Lower leg skin (tissue), 4 donors: ENCODE measurements at regions not wholly inside any gene's neighbourhood (a gene's known extent, or its start where the extent isn't known, plus 50 kb on each side); places are given as distances from the start of the nearest gene placed in this dataset.

Source experiments
- DNase-seq, 2 donors: peaks; one replicate each; pipeline ENCODE4 v3.0.0-alpha.2; 2019; ENCODE audit warnings: low spot score in 2 of 2
- H3K4me3 ChIP-seq: fragments of 200-600 bp; sonication (generic); 2 replicates; pipeline ENCODE4 v1.5.1; 2017; ENCODE audit warnings: mild to moderate bottlenecking, low read depth; ENCODE audit not compliant: poor library complexity, severe bottlenecking
- POLR2A ChIP-seq, 2 donors: fragments of 450-650 bp; IDR thresholded peaks; one replicate each; pipeline ENCODE4 v1.6.1; 2016 to 2017; ENCODE audit warnings: antibody characterized with exemption in 2 of 2, mild to moderate bottlenecking in 1 of 2, moderate library complexity in 1 of 2
- WGBS, 2 donors: methylation state at CpG; one replicate each; pipeline ENCODE4 v1.1.5; 2018; 5-methylcytosine and 5-hydroxymethylcytosine counted together
- intact Hi-C: fragments of 100-400 bp; cut with DNase I; formaldehyde crosslinking; loops from one replicate; pipeline ENCODE4 v1.15.0; 2023; ENCODE audit warnings: low total_unique reads
- TF ChIP-seq, protein P1 (sequence below), 3 donors: fragments of 450-650 bp; IDR thresholded peaks; one replicate each; pipeline ENCODE4 v1.5.1; 2016; ENCODE audit warnings: antibody characterized with exemption in 3 of 3, mild to moderate bottlenecking in 3 of 3, moderate library complexity in 2 of 3

GRCh38 chr2:220302756-220303155, 675.3 kb downstream of the SLC4A3 start:
- no peak for DNase-seq
- 94 to 97% methylated on average over 1 of the region's 1 CpG for WGBS, 2 donors
- TF ChIP-seq POLR2A (IDR thresholded peaks at IDR 0.05) = no peak
- TF ChIP-seq, protein P1, sequence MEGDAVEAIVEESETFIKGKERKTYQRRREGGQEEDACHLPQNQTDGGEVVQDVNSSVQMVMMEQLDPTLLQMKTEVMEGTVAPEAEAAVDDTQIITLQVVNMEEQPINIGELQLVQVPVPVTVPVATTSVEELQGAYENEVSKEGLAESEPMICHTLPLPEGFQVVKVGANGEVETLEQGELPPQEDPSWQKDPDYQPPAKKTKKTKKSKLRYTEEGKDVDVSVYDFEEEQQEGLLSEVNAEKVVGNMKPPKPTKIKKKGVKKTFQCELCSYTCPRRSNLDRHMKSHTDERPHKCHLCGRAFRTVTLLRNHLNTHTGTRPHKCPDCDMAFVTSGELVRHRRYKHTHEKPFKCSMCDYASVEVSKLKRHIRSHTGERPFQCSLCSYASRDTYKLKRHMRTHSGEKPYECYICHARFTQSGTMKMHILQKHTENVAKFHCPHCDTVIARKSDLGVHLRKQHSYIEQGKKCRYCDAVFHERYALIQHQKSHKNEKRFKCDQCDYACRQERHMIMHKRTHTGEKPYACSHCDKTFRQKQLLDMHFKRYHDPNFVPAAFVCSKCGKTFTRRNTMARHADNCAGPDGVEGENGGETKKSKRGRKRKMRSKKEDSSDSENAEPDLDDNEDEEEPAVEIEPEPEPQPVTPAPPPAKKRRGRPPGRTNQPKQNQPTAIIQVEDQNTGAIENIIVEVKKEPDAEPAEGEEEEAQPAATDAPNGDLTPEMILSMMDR (IDR thresholded peaks at IDR 0.05) = no peak
- intact Hi-C loops = no loop called here
- H3K4me3 ChIP-seq = no peak overlapping the region

- 85 to 92% methylated on average over 1 of the region's 1 CpG for WGBS, 2 donors
- H3K4me3 ChIP-seq = no peak overlapping the region
- DNase-seq = no peak
- TF ChIP-seq, protein P1 (IDR thresholded peaks at IDR 0.05) = no peak
- TF ChIP-seq POLR2A (IDR thresholded peaks at IDR 0.05) = no peak
- intact Hi-C loops = no loop called here
Measured at GRCh38 chr2:220309215-220309614, 681.8 kb downstream of the SLC4A3 start.

DNA sequence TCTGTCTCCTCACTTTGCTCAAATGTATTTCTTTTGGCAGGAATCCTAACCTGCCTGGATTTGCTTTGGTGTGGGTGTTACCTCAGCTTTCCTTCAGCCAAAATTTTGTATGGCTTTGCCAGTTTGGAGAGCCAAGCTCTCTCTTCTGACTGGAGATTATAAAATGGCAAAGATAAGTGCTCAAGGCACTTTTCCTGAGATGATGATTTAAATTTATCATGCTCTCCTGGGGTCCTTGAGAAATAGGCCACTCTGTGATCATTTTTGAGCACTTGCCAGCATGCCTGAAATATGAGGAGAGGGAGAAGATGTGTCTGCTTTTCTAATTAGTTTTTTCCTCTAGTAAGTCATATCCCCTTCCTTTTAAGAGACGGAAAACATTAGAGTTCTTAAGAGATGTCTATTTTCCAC, 683.0 kb downstream of the SLC4A3 start:
- TF ChIP-seq, protein P1 (IDR thresholded peaks at IDR 0.05) = no peak
- no peak for TF ChIP-seq POLR2A (IDR thresholded peaks at IDR 0.05)
- intact Hi-C loops = no loop called here
- 41 to 45% methylated on average over 1 of the region's 1 CpG for WGBS, 2 donors
- H3K4me3 ChIP-seq = no peak overlapping the region
- DNase-seq = no peak

DNA sequence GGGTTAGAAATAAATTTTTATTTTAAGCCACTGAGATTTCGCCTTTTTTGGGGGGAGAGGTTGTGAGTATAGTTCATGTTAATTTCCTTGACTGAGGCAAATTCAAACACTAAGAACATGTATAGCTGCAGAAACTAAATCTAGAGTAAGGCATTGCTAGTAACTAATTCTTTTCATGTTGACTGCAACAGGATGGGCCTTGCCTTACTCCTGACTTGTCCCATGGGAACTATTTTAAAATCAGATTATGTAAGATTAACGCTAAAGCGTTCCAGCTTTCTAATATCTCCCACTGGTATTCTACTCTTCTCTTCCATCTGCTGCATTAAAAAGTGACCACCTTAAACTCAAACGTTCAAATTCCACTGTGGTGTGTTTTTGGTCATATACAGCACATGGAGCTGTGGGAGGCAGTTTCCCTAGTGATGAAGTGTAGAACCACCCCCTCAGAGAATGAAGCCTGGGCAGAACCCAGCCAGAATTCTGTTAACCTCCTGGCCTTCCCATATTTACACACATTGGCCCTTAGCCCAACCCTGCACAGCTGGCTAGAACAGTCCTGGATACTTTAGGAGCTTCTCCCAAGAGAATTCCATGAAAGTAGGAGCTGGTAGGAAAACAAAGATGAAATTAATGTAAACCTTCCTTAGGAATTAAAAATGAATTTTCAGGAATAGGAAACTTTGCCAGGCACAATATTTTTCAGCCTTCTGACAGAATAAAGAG, 687.8 kb downstream of the SLC4A3 start:
- 70 to 71% methylated on average over 4 of the region's 4 CpGs for WGBS, 2 donors
- intact Hi-C loops = no loop called here
- TF ChIP-seq, protein P1 (IDR thresholded peaks at IDR 0.05) = no peak
- no peak for TF ChIP-seq POLR2A (IDR thresholded peaks at IDR 0.05)
- no peak for DNase-seq
- no peak overlapping the region for H3K4me3 ChIP-seq

- intact Hi-C loops = no loop called here
- DNase-seq = no peak
- WGBS, 2 donors = 87 to 97% methylated on average over 2 of the region's 2 CpGs
- TF ChIP-seq, protein P1 (IDR thresholded peaks at IDR 0.05) = no peak
- no peak for TF ChIP-seq POLR2A (IDR thresholded peaks at IDR 0.05)
- no peak overlapping the region for H3K4me3 ChIP-seq
Measured at GRCh38 chr2:220318037-220318436, 690.6 kb downstream of the SLC4A3 start.

GRCh38 chr2:220318508-220318907, 691.1 kb downstream of the SLC4A3 start:
- TF ChIP-seq, protein P1 (IDR thresholded peaks at IDR 0.05) = no peak
- TF ChIP-seq POLR2A (IDR thresholded peaks at IDR 0.05) = no peak
- WGBS, 2 donors = 48 to 83% methylated on average over 1 of the region's 1 CpG
- intact Hi-C loops = no loop called here

More at GRCh38 chr2:220318508-220318907, 691.1 kb downstream of the SLC4A3 start:
- DNase-seq = no peak
- H3K4me3 ChIP-seq = no peak overlapping the region
